Trophoblast cell (in vitro differentiated cells and primary cell): ENCODE measurements at regions not wholly inside any gene's neighbourhood (a gene's known extent, or its start where the extent isn't known, plus 50 kb on each side); places are given as distances from the start of the nearest gene placed in this dataset.

Experiments used
- DNase-seq, 2 donors: peaks; one replicate each; pipeline ENCODE4 v3.0.0-alpha.2; 2016
- H2AFZ ChIP-seq: 2 replicates; pipeline ENCODE4 v1.6.1; 2013; ENCODE audit warnings: low read length, moderate library complexity, mild to moderate bottlenecking; ENCODE audit not compliant: insufficient read depth, poor library complexity
- H2AK5ac ChIP-seq: 2 replicates; pipeline ENCODE4 v1.6.1; 2013; ENCODE audit warnings: mild to moderate bottlenecking, low read length
- H2BK120ac ChIP-seq: 2 replicates; pipeline ENCODE4 v1.6.1; 2013; ENCODE audit warnings: low read length, mild to moderate bottlenecking, moderate library complexity; ENCODE audit not compliant: insufficient read depth, poor library complexity
- H2BK12ac ChIP-seq: 2 replicates; pipeline ENCODE4 v1.6.1; 2013; ENCODE audit warnings: mild to moderate bottlenecking, low read length, moderate library complexity
- H2BK5ac ChIP-seq: 2 replicates; pipeline ENCODE4 v1.6.1; 2013; ENCODE audit warnings: low read length, low read depth, moderate library complexity, mild to moderate bottlenecking; ENCODE audit not compliant: poor library complexity
- H3K14ac ChIP-seq: 2 replicates; pipeline ENCODE4 v1.6.1; 2013; ENCODE audit warnings: mild to moderate bottlenecking, low read length
- H3K18ac ChIP-seq: 2 replicates; pipeline ENCODE4 v1.6.1; 2013; ENCODE audit warnings: mild to moderate bottlenecking, low read length
- H3K23ac ChIP-seq: 2 replicates; pipeline ENCODE4 v1.6.1; 2013; ENCODE audit warnings: low read length
- H3K27ac ChIP-seq: 2 replicates; pipeline ENCODE4 v1.5.1; 2013; ENCODE audit warnings: low read depth, mild to moderate bottlenecking, inconsistent platforms, low read length, moderate library complexity
- H3K27me3 ChIP-seq: 2 replicates; pipeline ENCODE4 v1.6.1; 2013; ENCODE audit warnings: inconsistent platforms, mild to moderate bottlenecking, low read length, moderate library complexity; ENCODE audit not compliant: insufficient read depth
- H3K36me3 ChIP-seq, 2 experiments: 1 replicate in 1 of 2; 2 replicates in 1 of 2; pipeline ENCODE4 v1.6.1; 2013; ENCODE audit warnings: low read length in 2 of 2, mild to moderate bottlenecking in 2 of 2, moderate library complexity in 1 of 2; ENCODE audit not compliant: insufficient read depth in 2 of 2, control insufficient read depth in 1 of 2
- H3K4ac ChIP-seq: 2 replicates; pipeline ENCODE4 v1.6.1; 2013; ENCODE audit warnings: low read depth, mild to moderate bottlenecking, low read length, moderate library complexity
- H3K4me1 ChIP-seq, 2 experiments: 1 replicate in 1 of 2; 2 replicates in 1 of 2; pipeline ENCODE4 v1.6.1; 2013; ENCODE audit warnings: low read length in 2 of 2, mild to moderate bottlenecking in 2 of 2, moderate library complexity in 1 of 2; ENCODE audit not compliant: insufficient read depth in 2 of 2, control insufficient read depth in 1 of 2
- H3K4me2 ChIP-seq: 2 replicates; pipeline ENCODE4 v1.6.1; 2013; ENCODE audit warnings: inconsistent platforms, mild to moderate bottlenecking, low read length, moderate library complexity
- H3K4me3 ChIP-seq: 2 replicates; pipeline ENCODE4 v1.5.1; 2013; ENCODE audit warnings: mild to moderate bottlenecking, low read depth, low read length, inconsistent platforms
- H3K79me1 ChIP-seq: one replicate; pipeline ENCODE4 v1.6.1; 2013; ENCODE audit warnings: low read length
- H3K79me2 ChIP-seq: 2 replicates; pipeline ENCODE4 v1.6.1; 2013; ENCODE audit warnings: low read length, mild to moderate bottlenecking; ENCODE audit not compliant: control insufficient read depth, insufficient read depth, poor library complexity
- H3K9ac ChIP-seq: 2 replicates; pipeline ENCODE4 v1.6.1; 2013; ENCODE audit warnings: mild to moderate bottlenecking, low read length
- H3K9me3 ChIP-seq: 2 replicates; pipeline ENCODE4 v1.6.1; 2013; ENCODE audit warnings: low read depth, mild to moderate bottlenecking, control low read depth, inconsistent platforms, low read length; ENCODE audit not compliant: insufficient read depth
- H4K12ac ChIP-seq: 2 replicates; pipeline ENCODE4 v1.6.1; 2013; ENCODE audit warnings: low read depth, mild to moderate bottlenecking, low read length, moderate library complexity
- H4K8ac ChIP-seq: 2 replicates; pipeline ENCODE4 v1.6.1; 2013; ENCODE audit warnings: low read depth, mild to moderate bottlenecking, low read length, moderate library complexity
- H4K91ac ChIP-seq: one replicate; pipeline ENCODE4 v1.6.1; 2013; ENCODE audit warnings: low read depth, mild to moderate bottlenecking, low read length, moderate library complexity
- WGBS: extraction: QIAGEN DNeasy Blood & Tissue Kit; methylation state at CpG from one replicate; pipeline ENCODE4 v1.1.7; 2013; ENCODE audit warnings: missing lambda C conversion rate; ENCODE audit not compliant: insufficient read length, insufficient coverage; ENCODE audit errors: extremely low coverage; 5-methylcytosine and 5-hydroxymethylcytosine counted together

DNA sequence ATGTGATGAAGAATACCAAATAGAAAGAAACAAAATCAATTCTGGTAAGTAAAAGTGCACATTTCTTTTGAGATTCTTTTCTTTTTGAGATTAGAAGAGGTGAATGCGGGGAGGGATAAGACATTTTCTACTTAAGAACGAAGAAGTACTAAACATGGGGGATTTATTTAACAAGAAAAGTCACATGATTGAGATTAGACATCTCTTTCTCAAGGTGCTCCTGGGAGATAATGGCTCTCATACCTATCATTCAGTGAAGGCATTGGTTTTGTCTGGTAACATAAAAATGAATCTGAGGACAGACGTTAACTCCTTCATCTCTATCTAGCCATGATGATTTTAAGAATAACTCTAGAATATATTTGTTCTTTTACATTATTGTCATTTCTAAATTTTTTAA, 147.9 kb upstream of the SAMSN1 start:
- no peak overlapping the region for H4K91ac ChIP-seq
- no peak overlapping the region for H3K9ac ChIP-seq
- H3K27me3 ChIP-seq: no peaks in the 10 kb centered on the region
- WGBS: no CpG with 5 or more reads among the region's 3 CpGs
- H3K79me2 ChIP-seq: no peaks in the 10 kb centered on the region
- no peak overlapping the region for H3K14ac ChIP-seq
- no peak overlapping the region for H2AFZ ChIP-seq
- no peak overlapping the region for H2BK5ac ChIP-seq
- no peaks in the 10 kb centered on the region for H3K79me1 ChIP-seq
- no peak overlapping the region for H4K8ac ChIP-seq
- H3K4ac ChIP-seq: no peak overlapping the region
- no peak overlapping the region for H2BK120ac ChIP-seq
- no peak overlapping the region for H3K27ac ChIP-seq
- no peaks in the 10 kb centered on the region for H3K4me1 ChIP-seq
- no peak overlapping the region for H3K23ac ChIP-seq
- no peaks in the 10 kb centered on the region for H3K9me3 ChIP-seq
- no peak for DNase-seq
- H3K4me3 ChIP-seq: no peak overlapping the region
- no peak overlapping the region for H2AK5ac ChIP-seq
- H4K12ac ChIP-seq: no peak overlapping the region
- H3K18ac ChIP-seq: no peak overlapping the region
- no peaks in the 10 kb centered on the region for H3K36me3 ChIP-seq
- no peak overlapping the region for H2BK12ac ChIP-seq
- no peak overlapping the region for H3K4me2 ChIP-seq

DNA sequence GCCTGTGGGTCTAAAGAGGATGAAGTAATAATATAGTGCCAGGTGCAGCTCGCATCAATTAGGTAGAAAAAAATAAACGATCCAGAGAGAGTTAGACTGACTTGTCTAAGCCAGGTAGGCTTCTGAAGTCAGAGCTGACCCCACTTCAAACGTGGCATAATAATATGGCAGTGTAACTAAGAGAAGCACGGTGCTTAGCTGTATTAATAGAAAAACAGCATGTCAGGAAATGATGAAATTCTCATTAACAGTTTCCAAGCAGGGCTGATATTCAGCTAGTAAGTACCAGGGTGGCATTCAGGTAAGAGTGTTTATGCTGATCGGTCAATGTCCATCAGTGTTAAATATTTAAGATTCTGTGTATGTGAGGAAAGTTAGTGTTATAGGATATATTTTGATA, 145.8 kb upstream of the SAMSN1 start:
- no peak overlapping the region for H2BK120ac ChIP-seq
- no peaks in the 10 kb centered on the region for H3K27me3 ChIP-seq
- H3K14ac ChIP-seq: no peak overlapping the region
- no peak overlapping the region for H2BK12ac ChIP-seq
- no peak overlapping the region for H3K4me2 ChIP-seq
- no peak overlapping the region for H4K91ac ChIP-seq
- H2AK5ac ChIP-seq: no peak overlapping the region
- no peak overlapping the region for H3K9ac ChIP-seq
- H3K18ac ChIP-seq: no peak overlapping the region
- H3K4me1 ChIP-seq: no peaks in the 10 kb centered on the region
- no peaks in the 10 kb centered on the region for H3K36me3 ChIP-seq
- no peak overlapping the region for H3K27ac ChIP-seq
- H3K23ac ChIP-seq: no peak overlapping the region
- no peaks in the 10 kb centered on the region for H3K79me1 ChIP-seq
- no CpG with 5 or more reads among the region's 5 CpGs for WGBS
- no peak for DNase-seq
- H4K12ac ChIP-seq: no peak overlapping the region
- H2AFZ ChIP-seq: no peak overlapping the region
- H4K8ac ChIP-seq: no peak overlapping the region
- no peaks in the 10 kb centered on the region for H3K9me3 ChIP-seq
- no peak overlapping the region for H3K4me3 ChIP-seq
- H2BK5ac ChIP-seq: no peak overlapping the region
- H3K4ac ChIP-seq: no peak overlapping the region
- no peaks in the 10 kb centered on the region for H3K79me2 ChIP-seq

DNA sequence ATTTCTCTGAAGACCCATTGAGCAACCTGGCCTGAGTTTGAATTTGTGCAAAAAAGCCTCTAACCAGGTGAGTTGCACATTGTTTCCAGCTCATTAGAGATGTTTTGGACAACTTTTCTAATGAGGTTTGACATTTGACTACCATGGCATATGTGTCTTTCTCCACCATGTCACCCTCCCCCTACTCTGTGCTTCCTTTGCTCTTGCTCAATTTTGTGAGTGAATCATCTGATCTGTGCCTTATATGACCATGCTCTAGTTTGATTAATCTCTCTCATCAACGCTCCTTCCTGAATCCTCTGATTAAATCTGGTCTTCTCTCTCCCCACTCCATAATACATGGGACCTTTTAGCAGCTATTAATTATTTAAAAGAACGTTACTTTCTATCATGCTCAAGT, 144.8 kb upstream of the SAMSN1 start:
- Histone ChIP-seq H3K9me3 (no peaks in the 10 kb centered on the region), H2BK5ac (no peak overlapping the region), H3K79me1 (no peaks in the 10 kb centered on the region), H3K27me3 (no peaks in the 10 kb centered on the region), H3K9ac (no peak overlapping the region), H3K36me3 (no peaks in the 10 kb centered on the region), H3K18ac (no peak overlapping the region), H2AK5ac (no peak overlapping the region), H3K4me3 (no peak overlapping the region), H3K79me2 (no peaks in the 10 kb centered on the region), H2BK12ac (no peak overlapping the region), H3K14ac (no peak overlapping the region), H2BK120ac (no peak overlapping the region), H3K4me2 (no peak overlapping the region), H4K91ac (no peak overlapping the region), H3K4me1 (no peaks in the 10 kb centered on the region), H4K8ac (no peak overlapping the region), H3K4ac (no peak overlapping the region), H4K12ac (no peak overlapping the region), H2AFZ (no peak overlapping the region), H3K23ac (no peak overlapping the region), H3K27ac (no peak overlapping the region)
- no peak for DNase-seq
- no CpG with 5 or more reads among the region's 2 CpGs for WGBS

DNA sequence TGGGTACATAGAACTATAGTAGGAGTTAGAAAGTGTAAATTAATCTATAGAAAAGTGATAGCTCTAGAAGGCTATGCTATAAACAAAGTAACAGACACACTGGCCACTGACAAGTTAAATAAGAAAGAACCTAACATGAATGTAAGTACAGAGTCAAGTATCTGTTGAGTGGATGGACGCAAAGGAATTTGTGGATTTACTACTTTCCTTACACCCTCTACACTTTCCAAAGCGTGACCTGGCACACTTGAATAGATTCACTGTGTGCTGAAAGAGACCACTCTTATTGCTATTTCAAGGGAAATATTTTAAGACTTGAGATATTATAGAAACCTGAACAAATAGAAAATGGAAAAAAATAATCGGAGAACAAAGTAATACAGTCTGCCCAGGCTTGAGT, 142.8 kb upstream of the SAMSN1 start:
- DNase-seq: no peak
- Histone ChIP-seq H2BK12ac (no peak overlapping the region), H2BK5ac (no peak overlapping the region), H3K79me1 (no peaks in the 10 kb centered on the region), H3K27me3 (no peaks in the 10 kb centered on the region), H3K14ac (no peak overlapping the region), H3K4ac (no peak overlapping the region), H4K12ac (no peak overlapping the region), H3K18ac (no peak overlapping the region), H3K4me2 (no peak overlapping the region), H2AFZ (no peak overlapping the region), H4K8ac (no peak overlapping the region), H3K9ac (no peak overlapping the region), H2AK5ac (no peak overlapping the region), H3K4me1 (no peaks in the 10 kb centered on the region), H2BK120ac (no peak overlapping the region), H3K79me2 (no peaks in the 10 kb centered on the region), H3K23ac (no peak overlapping the region), H3K9me3 (no peaks in the 10 kb centered on the region), H3K4me3 (no peak overlapping the region), H3K27ac (no peak overlapping the region), H3K36me3 (no peaks in the 10 kb centered on the region), H4K91ac (no peak overlapping the region)
- WGBS: no CpG with 5 or more reads among the region's 3 CpGs
